K562 (cell line): ENCODE measurements at regions not wholly inside any gene's neighbourhood (a gene's known extent, or its start where the extent isn't known, plus 50 kb on each side); places are given as distances from the start of the nearest gene placed in this dataset.

ENCODE experiments used
- CHD2 ChIP-seq: IDR thresholded peaks from 2 replicates; pipeline ENCODE4 v1.6.1; 2011; ENCODE audit warnings: low read depth, low read length
- CTCF ChIP-seq, 3 experiments: IDR thresholded peaks in 2 of 3; conservative IDR thresholded peaks in 1 of 3; 2 replicates each; pipeline ENCODE4 v1.5.1; 2011 to 2012; ENCODE audit warnings: low read length in 3 of 3, mild to moderate bottlenecking in 3 of 3, control low read depth in 2 of 3, improper control_type of control experiment in 1 of 3, inconsistent platforms in 1 of 3, low read depth in 1 of 3, mixed read lengths in 1 of 3, moderate library complexity in 1 of 3; ENCODE audit not compliant: insufficient read depth in 2 of 3
- EGR1 ChIP-seq: fragments of 450-650 bp; conservative IDR thresholded peaks from 2 replicates; pipeline ENCODE4 v1.6.1; 2017; ENCODE audit warnings: mild to moderate bottlenecking
- EZH2 ChIP-seq: IDR thresholded peaks from 2 replicates; pipeline ENCODE4 v1.6.1; 2012; ENCODE audit warnings: low read depth, mild to moderate bottlenecking, inconsistent platforms, low read length, borderline replicate concordance
- FOXJ2 ChIP-seq: fragments of 200-800 bp; sonication (Bioruptor generic); IDR thresholded peaks from 2 replicates; pipeline ENCODE4 v1.6.1; 2016; ENCODE audit warnings: missing genetic modification characterization, missing compliant biosample characterization
- KAT2B ChIP-seq: IDR thresholded peaks from one replicate; pipeline ENCODE4 v1.6.1; 2012; ENCODE audit warnings: low read depth, mild to moderate bottlenecking, control low read depth, inconsistent platforms, low read length, moderate library complexity
- LEF1 ChIP-seq: fragments of 450-650 bp; IDR thresholded peaks from 2 replicates; pipeline ENCODE4 v1.6.1; 2016; ENCODE audit warnings: mild to moderate bottlenecking
- POLR2A ChIP-seq: fragments of 450-650 bp; conservative IDR thresholded peaks from 2 replicates; pipeline ENCODE4 v1.6.1; 2016
- POLR2AphosphoS5 ChIP-seq: IDR thresholded peaks from 2 replicates; pipeline ENCODE4 v1.6.1; 2011; ENCODE audit warnings: mild to moderate bottlenecking, low read depth, low read length, moderate library complexity; ENCODE audit not compliant: control insufficient read depth, insufficient read depth
- SP1 ChIP-seq: sonication (generic); formaldehyde crosslinking; IDR thresholded peaks from 2 replicates; pipeline ENCODE4 v1.8.1; 2022; ENCODE audit warnings: mild to moderate bottlenecking, missing genetic modification reagents

GRCh38 chrX:11995146-11995545 is 143.1 kb upstream of the FRMPD4 start:
- TF ChIP-seq CTCF (IDR thresholded peaks at IDR 0.05 in 2 of 3, conservative IDR thresholded peaks at IDR 0.05 in 1 of 3; ENCODE audit: insufficient read depth in 2 of 3, low read depth in 1 of 3, low read length in 3 of 3) (no peak), CHD2 (no peak), KAT2B (no peak), POLR2AphosphoS5 (no peak), SP1 (CRISPR knock-in tag) (no peak), FOXJ2 (tag) (no peak), POLR2A (no peak), EGR1 (no peak), EZH2 (no peak), LEF1 (no peak)
